ENCODE measurements at regions not wholly inside any gene's neighbourhood (a gene's known extent, or its start where the extent isn't known, plus 50 kb on each side); places are given as distances from the start of the nearest gene placed in this dataset.

DNA sequence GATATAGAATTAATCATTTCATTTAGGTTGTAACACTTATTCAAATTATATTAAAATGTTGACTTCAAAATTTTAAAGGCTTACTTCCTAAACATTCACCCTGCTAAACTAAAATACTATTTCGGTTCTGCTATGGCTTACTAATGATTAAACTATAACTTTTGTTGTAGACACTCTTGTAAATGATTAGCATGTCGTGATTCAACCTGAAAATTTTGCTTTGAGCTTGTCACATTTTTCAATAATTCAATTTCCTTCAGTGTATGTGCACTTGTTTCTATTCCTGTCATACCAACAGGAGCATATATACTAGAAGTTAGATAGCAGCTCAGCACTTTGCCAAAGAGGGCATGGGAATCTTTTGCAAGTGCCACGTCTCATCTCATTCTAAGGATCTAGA, 1018.8 kb downstream of the AMY1C start:
- TF ChIP-seq, protein P1, sequence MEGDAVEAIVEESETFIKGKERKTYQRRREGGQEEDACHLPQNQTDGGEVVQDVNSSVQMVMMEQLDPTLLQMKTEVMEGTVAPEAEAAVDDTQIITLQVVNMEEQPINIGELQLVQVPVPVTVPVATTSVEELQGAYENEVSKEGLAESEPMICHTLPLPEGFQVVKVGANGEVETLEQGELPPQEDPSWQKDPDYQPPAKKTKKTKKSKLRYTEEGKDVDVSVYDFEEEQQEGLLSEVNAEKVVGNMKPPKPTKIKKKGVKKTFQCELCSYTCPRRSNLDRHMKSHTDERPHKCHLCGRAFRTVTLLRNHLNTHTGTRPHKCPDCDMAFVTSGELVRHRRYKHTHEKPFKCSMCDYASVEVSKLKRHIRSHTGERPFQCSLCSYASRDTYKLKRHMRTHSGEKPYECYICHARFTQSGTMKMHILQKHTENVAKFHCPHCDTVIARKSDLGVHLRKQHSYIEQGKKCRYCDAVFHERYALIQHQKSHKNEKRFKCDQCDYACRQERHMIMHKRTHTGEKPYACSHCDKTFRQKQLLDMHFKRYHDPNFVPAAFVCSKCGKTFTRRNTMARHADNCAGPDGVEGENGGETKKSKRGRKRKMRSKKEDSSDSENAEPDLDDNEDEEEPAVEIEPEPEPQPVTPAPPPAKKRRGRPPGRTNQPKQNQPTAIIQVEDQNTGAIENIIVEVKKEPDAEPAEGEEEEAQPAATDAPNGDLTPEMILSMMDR (IDR thresholded peaks at IDR 0.05): no peak
- TF ChIP-seq POLR2A (IDR thresholded peaks at IDR 0.05) (no peak), POLR2AphosphoS5 (IDR thresholded peaks at IDR 0.05; ENCODE audit: insufficient read depth in 1 of 2, low read depth in 1 of 2) (no peak)
